ENCODE measurements at regions not wholly inside any gene's neighbourhood (a gene's known extent, or its start where the extent isn't known, plus 50 kb on each side); places are given as distances from the start of the nearest gene placed in this dataset.
A peak's percentile ranks its signal among the peaks of the same experiment; 100 is the strongest.

- peak; percentile 89 for TF ChIP-seq CTCF (IDR thresholded peaks at IDR 0.05)
- peak; percentile 10 for DNase-seq
- Mint-ChIP-seq H3K4me3 (no peak overlapping the region), H3K27me3 (ENCODE audit: insufficient read depth) (no peaks in the 10 kb centered on the region), H3K4me1 (ENCODE audit: low read depth) (no peaks in the 10 kb centered on the region), H3K9me3 (no peaks in the 10 kb centered on the region), H3K27ac (no peak overlapping the region), H3K36me3 (ENCODE audit: low read depth) (no peaks in the 10 kb centered on the region)
Observed at GRCh38 chr5:18314192-18314778, 680.0 kb downstream of the TAF11L14 start.

GRCh38 chr5:18321262-18321942 is 687.1 kb downstream of the TAF11L14 start:
- no peaks in the 10 kb centered on the region for H3K4me1 Mint-ChIP-seq (ENCODE audit: low read depth)
- H3K36me3 Mint-ChIP-seq (ENCODE audit: low read depth), result no peaks in the 10 kb centered on the region
- no peak overlapping the region for H3K27ac Mint-ChIP-seq
- no peak overlapping the region for H3K4me3 Mint-ChIP-seq
- no peaks in the 10 kb centered on the region for H3K27me3 Mint-ChIP-seq (ENCODE audit: insufficient read depth)
- H3K9me3 Mint-ChIP-seq, result no peaks in the 10 kb centered on the region
- TF ChIP-seq CTCF (IDR thresholded peaks at IDR 0.05), result no peak
- DNase-seq, result no peak

- no peaks in the 10 kb centered on the region for H3K4me1 Mint-ChIP-seq (ENCODE audit: low read depth)
- no peak for TF ChIP-seq CTCF (IDR thresholded peaks at IDR 0.05)
- no peak overlapping the region for H3K27ac Mint-ChIP-seq
- DNase-seq, result no peak
- H3K27me3 Mint-ChIP-seq (ENCODE audit: insufficient read depth), result no peaks in the 10 kb centered on the region
- H3K9me3 Mint-ChIP-seq, result no peaks in the 10 kb centered on the region
- no peaks in the 10 kb centered on the region for H3K36me3 Mint-ChIP-seq (ENCODE audit: low read depth)
- H3K4me3 Mint-ChIP-seq, result no peak overlapping the region
Observed at GRCh38 chr5:18323891-18324290, 689.6 kb downstream of the TAF11L14 start.

- TF ChIP-seq CTCF (IDR thresholded peaks at IDR 0.05), result no peak
- H3K27ac Mint-ChIP-seq, result no peak overlapping the region
- H3K4me1 Mint-ChIP-seq (ENCODE audit: low read depth), result no peaks in the 10 kb centered on the region
- DNase-seq, result no peak
- no peaks in the 10 kb centered on the region for H3K9me3 Mint-ChIP-seq
- no peaks in the 10 kb centered on the region for H3K36me3 Mint-ChIP-seq (ENCODE audit: low read depth)
- H3K27me3 Mint-ChIP-seq (ENCODE audit: insufficient read depth), result no peaks in the 10 kb centered on the region; the same call in 1 of the 2 replicates
- no peak overlapping the region for H3K4me3 Mint-ChIP-seq
Observed at GRCh38 chr5:18325431-18325830, 691.2 kb downstream of the TAF11L14 start.

- TF ChIP-seq CTCF (IDR thresholded peaks at IDR 0.05), result no peak
- no peak overlapping the region for H3K4me3 Mint-ChIP-seq
- no peaks in the 10 kb centered on the region for H3K4me1 Mint-ChIP-seq (ENCODE audit: low read depth)
- H3K27me3 Mint-ChIP-seq (ENCODE audit: insufficient read depth), result no peaks in the 10 kb centered on the region; the same call in 1 of the 2 replicates
- DNase-seq, result no peak
- H3K36me3 Mint-ChIP-seq (ENCODE audit: low read depth), result no peaks in the 10 kb centered on the region
- H3K9me3 Mint-ChIP-seq, result no peaks in the 10 kb centered on the region; the same call in 1 of the 2 replicates
- no peak overlapping the region for H3K27ac Mint-ChIP-seq
Observed at GRCh38 chr5:18329328-18329727, 695.1 kb downstream of the TAF11L14 start.
